ENCODE measurements at regions not wholly inside any gene's neighbourhood (a gene's known extent, or its start where the extent isn't known, plus 50 kb on each side); places are given as distances from the start of the nearest gene placed in this dataset.
"Not testable (repeated sequence)": the region's sequence is repeated elsewhere in the genome, so short reads cannot be mapped to it uniquely, and the experiment has no call there.

DNA sequence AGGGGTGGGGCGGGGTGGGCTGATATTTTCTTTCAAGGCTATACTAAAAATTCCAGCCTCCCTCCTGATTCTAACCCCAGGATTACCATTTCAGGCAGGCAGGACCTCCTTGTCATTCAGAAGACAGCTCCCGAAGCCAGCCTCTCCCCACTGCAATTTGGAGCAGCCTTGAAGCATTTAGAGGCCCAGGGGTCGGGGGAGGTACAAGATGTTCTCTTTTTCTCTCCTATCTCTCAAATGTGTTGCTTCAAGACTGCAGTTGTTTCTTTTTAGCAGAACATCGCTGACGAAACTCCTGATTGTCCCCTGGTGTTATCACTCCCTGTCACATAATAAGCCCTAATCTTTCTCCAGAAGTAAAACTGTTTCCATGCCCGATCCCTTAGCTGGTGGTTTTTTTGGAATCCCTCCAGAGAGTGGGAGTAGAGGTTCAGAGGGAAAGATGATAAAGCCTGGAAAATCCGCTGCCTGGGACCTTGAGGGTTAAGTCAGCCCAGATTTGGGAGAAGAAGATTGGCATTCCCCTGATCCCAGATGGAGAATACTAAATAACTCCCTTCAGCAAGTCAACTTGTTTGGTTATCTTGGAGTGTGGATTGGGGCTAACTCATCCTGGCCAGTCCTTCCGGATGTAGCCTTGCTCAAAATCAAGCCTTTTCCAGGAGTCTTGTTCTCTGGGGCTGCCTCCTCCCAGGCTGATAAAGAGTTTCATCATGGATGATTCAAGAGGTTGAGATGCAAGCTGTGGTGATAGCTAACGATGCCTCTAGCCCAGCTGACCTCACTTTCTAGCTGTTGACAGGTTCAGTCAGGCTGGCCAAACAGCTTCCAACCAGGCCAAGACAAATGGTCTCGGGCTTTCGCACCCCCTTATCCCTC is 71.3 kb downstream of the SOX9 start:
- intact Hi-C loops (cut with DNase I), result no loop called here
- H3K36me3 ChIP-seq (replicated peaks in 1 of 2), result no peaks in the 10 kb centered on the region
- TF ChIP-seq, protein P1, sequence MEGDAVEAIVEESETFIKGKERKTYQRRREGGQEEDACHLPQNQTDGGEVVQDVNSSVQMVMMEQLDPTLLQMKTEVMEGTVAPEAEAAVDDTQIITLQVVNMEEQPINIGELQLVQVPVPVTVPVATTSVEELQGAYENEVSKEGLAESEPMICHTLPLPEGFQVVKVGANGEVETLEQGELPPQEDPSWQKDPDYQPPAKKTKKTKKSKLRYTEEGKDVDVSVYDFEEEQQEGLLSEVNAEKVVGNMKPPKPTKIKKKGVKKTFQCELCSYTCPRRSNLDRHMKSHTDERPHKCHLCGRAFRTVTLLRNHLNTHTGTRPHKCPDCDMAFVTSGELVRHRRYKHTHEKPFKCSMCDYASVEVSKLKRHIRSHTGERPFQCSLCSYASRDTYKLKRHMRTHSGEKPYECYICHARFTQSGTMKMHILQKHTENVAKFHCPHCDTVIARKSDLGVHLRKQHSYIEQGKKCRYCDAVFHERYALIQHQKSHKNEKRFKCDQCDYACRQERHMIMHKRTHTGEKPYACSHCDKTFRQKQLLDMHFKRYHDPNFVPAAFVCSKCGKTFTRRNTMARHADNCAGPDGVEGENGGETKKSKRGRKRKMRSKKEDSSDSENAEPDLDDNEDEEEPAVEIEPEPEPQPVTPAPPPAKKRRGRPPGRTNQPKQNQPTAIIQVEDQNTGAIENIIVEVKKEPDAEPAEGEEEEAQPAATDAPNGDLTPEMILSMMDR (IDR thresholded peaks at IDR 0.05), result no peak
- no peak for TF ChIP-seq POLR2A (IDR thresholded peaks at IDR 0.05)
- no peaks in the 10 kb centered on the region for H3K27me3 ChIP-seq
- 52 to 61% (median 54%) methylated on average over 11 of the region's 11 CpGs for WGBS, 4 donors
- no peaks in the 10 kb centered on the region for H3K9me3 ChIP-seq (replicated peaks in 1 of 3)
- peak overlapping the region in 1 of 5 donors; percentile 63 for H3K27ac ChIP-seq
- H3K4me1 ChIP-seq (replicated peaks in 1 of 2), result no peaks in the 10 kb centered on the region
- no peak overlapping the region for H3K4me3 ChIP-seq
- peak in 5 of 7 donors; percentile 21 to 60 (median 28) for DNase-seq

DNA sequence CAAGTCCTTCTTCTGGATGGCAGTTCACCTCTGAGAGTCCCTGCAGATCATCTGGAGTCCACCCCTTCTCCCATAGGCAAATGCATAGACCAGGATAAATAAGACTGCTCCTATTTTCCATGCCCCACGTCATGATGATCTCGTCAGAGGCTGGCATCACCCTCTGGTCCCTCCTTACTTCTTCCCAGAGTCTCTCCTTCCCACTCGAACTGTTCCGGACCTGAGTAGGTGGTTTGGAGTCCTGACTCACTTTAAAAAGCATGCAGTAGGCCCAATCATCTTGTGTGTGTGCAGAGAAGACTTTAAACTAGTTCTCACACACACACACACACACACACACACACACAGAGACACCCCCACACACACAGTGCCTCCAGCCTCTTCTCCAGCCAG is 72.0 kb downstream of the SOX9 start:
- TF ChIP-seq, protein P1 (IDR thresholded peaks at IDR 0.05), result no peak
- TF ChIP-seq POLR2A (IDR thresholded peaks at IDR 0.05), result no peak
- intact Hi-C loops (cut with DNase I), result no loop called here
- 73 to 92% (median 85%) methylated on average over 4 of the region's 4 CpGs for WGBS, 4 donors
- Histone ChIP-seq H3K27me3 (no peaks in the 10 kb centered on the region), H3K4me1 (replicated peaks in 1 of 2) (no peaks in the 10 kb centered on the region), H3K36me3 (replicated peaks in 1 of 2) (no peaks in the 10 kb centered on the region), H3K4me3 (no peak overlapping the region), H3K9me3 (replicated peaks in 1 of 3) (no peaks in the 10 kb centered on the region), H3K27ac (peak overlapping the region in 1 of 5 donors; percentile 63)
- no peak for DNase-seq

DNA sequence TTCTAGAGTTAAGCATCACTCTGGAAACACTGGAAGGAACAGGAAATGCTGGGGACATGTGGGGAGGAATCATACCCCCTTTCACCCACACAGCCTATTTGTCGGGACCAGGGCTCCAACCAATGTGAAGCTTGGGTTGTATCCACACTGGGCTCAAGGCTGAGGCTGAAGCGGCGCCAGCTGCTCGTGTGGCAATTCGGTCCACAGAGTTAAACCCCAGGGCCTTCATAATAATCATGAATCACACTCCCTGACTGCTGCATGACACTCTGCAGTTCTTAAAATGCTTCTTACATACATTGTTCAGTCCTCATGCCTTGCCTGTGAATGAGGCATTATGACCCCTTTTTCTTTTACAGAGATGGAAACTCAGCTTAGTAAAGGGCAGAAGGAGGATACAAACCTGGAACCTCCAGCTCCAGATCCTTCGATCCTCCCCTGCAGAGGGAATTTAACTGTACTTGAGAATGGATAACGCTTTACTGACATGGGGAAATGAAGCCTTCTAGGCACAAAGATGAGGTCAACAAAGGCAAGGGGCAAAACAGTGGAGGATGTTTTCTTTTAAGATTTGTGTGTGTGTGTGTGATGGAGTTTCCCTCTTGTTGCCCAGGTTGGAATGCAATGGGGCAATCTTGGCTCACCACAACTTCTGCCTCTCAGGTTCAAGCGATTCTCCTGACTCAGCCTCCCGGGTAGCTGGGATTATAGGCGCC is 72.7 kb downstream of the SOX9 start:
- no peak overlapping the region for H3K4me3 ChIP-seq
- no peaks in the 10 kb centered on the region for H3K36me3 ChIP-seq (replicated peaks in 1 of 2)
- H3K9me3 ChIP-seq (replicated peaks in 1 of 3), result no peaks in the 10 kb centered on the region
- intact Hi-C loops (cut with DNase I), result no loop called here
- DNase-seq, result no peak
- H3K27me3 ChIP-seq, result no peaks in the 10 kb centered on the region
- WGBS, 4 donors, result 70 to 79% (median 77%) methylated on average over 6 to 10 of the region's 10 CpGs
- H3K4me1 ChIP-seq (replicated peaks in 1 of 2), result no peaks in the 10 kb centered on the region
- TF ChIP-seq POLR2A (IDR thresholded peaks at IDR 0.05), result no peak
- TF ChIP-seq, protein P1 (IDR thresholded peaks at IDR 0.05), result no peak
- peak overlapping the region in 1 of 5 donors; percentile 63 for H3K27ac ChIP-seq

DNA sequence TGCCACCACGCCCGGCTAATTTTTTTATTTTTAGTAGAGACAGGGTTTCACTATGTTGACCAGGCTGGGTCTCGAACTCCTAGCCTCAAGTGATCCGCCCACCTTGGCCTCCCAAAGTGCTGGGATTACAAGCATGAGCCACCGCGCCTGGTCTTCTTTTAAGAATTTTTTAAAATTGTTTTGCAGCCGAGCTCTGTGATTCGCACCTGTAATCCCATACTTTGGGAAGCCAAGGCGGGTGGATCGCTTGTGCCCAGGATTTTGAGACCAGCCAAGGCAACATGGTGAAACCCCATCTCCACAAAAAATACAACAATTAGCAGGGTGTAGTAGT is 73.3 kb downstream of the SOX9 start:
- H3K4me1 ChIP-seq (replicated peaks in 1 of 2); H3K4me3 ChIP-seq; H3K9me3 ChIP-seq (replicated peaks in 1 of 3); H3K27me3 ChIP-seq; H3K36me3 ChIP-seq (replicated peaks in 1 of 2); intact Hi-C loops (cut with DNase I); H3K27ac ChIP-seq; DNase-seq: not testable (repeated sequence)
- WGBS, 4 donors, result 92 to 96% (median 95%) methylated on average over 10 of the region's 10 CpGs
